ENCODE measurements at regions not wholly inside any gene's neighbourhood (a gene's known extent, or its start where the extent isn't known, plus 50 kb on each side); places are given as distances from the start of the nearest gene placed in this dataset.
"Not testable (repeated sequence)": the region's sequence is repeated elsewhere in the genome, so short reads cannot be mapped to it uniquely, and the experiment has no call there.

GRCh38 chr2:11997142-11997541, 250.7 kb downstream of the LPIN1 start:
- no peak for DNase-seq

DNA sequence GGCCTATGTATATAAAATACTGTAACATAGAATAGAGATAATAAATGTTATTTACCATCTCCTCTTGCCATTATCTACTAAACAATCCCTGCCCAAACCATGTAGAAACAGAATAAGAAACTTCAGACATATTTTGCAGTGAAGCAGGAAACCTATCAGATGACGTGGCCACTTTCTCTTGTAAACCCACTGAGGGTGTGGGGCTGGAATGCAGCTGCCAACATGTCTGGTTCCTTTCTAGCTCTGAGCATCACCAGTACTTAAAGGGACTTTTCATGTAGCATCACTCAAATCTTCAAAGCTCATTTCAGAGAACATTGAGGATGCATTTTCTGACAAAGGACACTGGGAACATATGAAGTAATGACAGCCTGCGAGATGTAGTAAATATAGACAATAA, 251.8 kb downstream of the LPIN1 start:
- no peak for DNase-seq

DNA sequence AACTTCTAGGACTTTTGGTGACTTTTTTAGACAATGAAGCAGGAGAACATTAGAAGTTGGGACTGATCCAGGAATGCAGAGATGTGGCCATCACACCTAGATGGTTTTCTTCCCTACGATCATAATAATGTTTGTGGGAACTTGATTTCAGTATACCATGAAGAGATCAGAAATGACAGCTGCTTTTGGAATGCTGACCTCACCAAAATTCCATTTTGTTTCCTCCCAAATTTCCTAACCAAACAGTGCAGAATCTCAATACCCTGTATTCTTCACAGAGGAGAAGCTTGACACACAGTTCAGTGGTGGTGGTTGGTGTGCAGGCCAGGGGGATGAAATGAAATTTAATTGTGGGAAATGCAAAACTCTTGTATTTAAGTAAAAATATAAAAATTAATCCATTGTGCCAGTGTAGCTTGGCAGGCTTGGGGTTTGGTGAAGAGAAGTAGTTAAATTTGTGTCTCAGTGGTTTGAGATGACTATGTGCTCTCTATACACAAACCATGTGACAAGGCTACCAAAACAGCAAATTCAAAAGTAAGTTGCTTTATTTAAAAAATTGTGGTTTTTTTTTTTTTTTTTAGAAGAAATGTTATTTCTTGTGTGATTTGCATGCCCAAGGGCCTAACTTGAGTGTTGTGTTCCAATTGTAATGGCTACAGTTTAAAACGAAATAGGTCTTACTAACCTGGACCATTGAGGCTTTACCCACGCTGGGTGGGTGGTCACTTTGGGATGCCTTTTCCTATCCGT, 252.4 kb downstream of the LPIN1 start:
- DNase-seq, result no peak

- no peak for DNase-seq
These were observed 255.2 kb downstream of the LPIN1 start for GRCh38 chr2:12001621-12002020.

- DNase-seq, result no peak
These were observed 255.8 kb downstream of the LPIN1 start for GRCh38 chr2:12002215-12002614.

- DNase-seq, result no peak
These were observed 258.3 kb downstream of the LPIN1 start for GRCh38 chr2:12004713-12005112.

- DNase-seq, result peak; percentile 0 to 10
These were observed 259.7 kb downstream of the LPIN1 start for GRCh38 chr2:12005886-12006681.

GRCh38 chr2:12006850-12007249, 260.4 kb downstream of the LPIN1 start:
- no peak for DNase-seq

DNA sequence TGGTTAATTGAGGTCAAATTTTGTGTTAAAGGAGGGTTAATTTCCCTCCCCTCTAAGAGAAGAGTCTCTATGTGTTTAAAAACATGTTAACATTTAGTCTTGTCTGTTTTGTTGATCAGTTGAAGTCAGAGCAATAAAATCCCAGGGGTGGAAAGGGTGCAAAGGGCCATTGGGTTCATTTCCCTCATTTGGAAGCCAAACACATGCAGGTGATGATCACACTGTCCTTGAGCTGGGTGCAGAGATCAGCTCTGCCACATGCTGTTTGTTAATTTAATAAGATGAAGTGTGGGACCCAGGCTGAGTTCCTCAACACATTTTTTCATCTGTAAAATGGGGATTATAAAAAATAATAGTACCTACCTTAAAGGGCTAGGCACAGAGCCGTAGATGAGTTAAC, 260.9 kb downstream of the LPIN1 start:
- no peak for DNase-seq

- no peak for DNase-seq
These were observed 262.1 kb downstream of the LPIN1 start for GRCh38 chr2:12008425-12009061.

DNA sequence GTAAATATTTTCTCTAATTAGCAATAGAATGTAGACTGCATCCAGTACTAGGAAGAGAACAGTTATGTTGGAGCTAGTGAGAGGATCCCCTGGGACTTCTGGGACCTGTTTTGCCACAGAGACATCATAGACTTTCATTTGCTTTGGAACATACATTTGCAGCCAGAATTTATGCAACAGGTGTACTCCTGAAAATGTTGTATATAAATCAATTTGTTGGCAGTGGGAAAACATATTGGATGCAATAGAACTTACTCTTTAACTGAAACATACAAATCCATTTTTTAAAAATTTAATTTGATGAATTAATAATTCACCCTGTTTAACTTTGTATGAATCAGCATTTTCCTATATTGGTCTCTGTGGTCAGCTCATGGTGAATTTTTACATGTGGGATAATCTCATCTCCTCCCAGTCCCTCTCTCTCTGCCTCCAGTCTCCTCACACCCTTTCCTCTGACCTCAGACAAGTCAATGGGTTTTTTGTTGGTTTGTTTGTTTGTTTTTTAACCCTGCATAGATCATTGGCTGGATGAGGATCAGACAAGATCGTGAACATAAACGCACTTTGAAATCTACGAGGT, 263.0 kb downstream of the LPIN1 start:
- DNase-seq, result no peak

DNA sequence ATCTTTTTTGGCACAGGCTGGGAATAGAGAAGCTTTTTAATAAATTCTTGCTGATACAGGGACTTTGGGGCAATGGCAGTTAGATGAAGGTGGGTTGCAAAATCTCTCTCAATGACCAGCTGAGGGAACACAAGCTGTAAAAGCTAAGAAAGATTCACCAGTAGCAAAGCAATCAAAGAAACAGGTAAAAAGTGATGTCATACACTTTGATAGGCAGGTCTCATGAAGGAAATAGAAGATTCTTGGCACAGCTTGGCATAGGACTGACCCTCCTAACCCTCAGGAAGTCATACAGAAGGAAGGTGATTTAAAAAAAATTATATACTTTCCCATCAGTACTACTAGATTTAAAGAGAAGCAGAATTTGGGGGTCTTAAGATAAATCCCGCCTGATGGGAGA, 263.6 kb downstream of the LPIN1 start:
- DNase-seq, result no peak

GRCh38 chr2:12010779-12011178, 264.3 kb downstream of the LPIN1 start:
- no peak for DNase-seq

DNA sequence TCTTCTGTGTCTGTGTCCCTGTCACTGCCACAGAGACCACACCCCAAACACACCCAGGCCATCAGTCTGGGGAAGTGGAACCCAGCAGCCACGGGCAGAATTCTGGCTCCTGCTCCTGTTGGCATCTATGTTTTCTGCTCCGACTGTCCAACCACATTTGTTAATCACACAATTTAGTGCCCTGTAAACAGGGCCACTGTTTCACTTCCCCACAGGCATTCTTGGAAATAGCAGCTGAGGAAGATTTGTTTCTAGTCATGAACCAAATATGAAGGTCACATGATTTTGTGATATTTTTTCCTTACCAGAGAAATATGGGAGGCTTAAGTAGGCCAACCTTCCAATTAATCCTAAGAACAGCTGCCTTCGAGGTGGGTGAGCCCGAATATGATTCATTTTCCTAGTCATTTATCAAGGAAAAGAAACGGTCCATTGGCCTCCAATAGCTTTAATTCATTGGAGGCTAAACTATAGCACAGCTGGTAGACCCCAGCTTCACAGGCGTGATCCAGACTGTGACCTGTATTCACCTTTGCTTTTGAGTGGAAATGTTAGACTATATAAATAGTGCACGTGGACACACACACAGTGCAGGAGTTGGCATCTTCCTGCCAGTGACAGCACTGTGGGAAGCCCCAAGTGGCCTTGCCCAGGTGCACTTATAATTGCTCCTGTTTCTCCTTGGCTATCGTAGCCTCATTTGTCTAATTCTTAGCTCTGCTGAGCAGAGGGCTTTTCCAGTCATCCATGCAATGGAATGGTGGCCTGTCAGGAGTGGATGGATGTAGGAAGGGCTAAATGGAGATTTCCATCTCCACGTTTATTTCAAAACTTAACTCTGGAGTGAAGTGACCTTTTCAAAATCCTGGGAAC, 267.9 kb downstream of the LPIN1 start:
- peak in 1 of 2 experiments; percentile 15 for DNase-seq

DNA sequence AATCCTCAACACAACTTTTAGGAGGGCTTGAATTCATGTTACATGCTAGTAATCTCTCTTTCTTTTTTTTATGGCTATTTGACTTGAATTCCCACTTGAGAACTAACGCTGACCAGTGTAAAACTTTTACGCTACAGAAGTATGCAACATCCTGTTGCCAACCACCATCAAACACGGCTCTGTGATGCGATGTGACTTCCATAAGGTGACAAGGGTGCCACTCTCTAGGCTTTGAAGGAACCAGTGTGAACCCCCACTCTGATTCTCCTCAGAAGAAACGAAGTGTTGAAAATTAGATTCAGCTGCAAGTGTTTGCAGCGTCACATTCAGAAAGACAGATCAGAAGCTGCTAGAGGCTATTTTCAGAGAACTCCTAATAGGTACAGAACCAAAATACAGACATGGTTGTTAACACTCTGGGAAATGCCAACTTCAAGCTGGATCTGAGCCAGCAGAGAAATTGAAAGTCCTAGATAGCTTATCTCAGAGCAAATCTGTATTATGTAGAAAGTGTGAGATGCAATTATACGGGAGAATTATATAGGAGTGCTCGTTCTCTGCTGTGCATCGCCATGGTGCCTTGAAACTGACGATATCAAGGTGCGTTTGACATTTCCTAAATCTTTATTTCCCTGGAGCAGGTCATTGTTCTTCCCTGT, 271.2 kb downstream of the LPIN1 start:
- no peak for DNase-seq

GRCh38 chr2:12018726-12019125, 272.3 kb downstream of the LPIN1 start:
- DNase-seq, result not testable (repeated sequence)

DNA sequence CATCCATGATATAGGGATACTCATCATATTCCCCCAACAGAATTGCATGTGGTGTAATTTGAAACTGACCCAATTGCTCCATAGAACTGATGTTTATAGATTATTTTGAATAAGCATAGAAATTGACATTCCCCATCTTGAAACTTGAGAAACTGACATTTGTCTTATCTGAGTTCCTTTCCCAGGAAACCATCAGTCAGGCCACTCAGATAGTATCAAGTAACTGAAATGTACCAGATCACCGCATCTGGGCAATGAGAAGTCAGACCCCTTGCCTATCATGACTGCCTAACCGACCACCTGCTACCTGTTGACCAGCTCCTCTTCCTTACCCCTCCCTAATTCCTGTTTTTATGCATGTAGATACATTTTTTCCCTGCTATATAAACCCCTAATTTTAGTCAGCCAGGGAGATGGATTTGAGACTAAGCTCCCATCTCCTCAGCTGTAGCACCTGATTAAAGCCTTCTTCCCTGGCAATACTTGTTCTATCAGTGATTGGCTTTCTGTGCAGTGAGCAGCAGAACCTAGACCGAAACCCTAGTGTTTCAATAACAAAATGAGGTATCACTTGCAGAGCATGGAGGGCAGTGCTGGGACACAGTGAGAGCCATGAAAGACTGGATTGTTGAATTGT, 274.5 kb downstream of the LPIN1 start:
- no peak for DNase-seq

- DNase-seq, result not testable (repeated sequence)
These were observed 277.9 kb downstream of the LPIN1 start for GRCh38 chr2:12024197-12024907.

- DNase-seq, result no peak
These were observed 280.7 kb downstream of the LPIN1 start for GRCh38 chr2:12027136-12027535.

GRCh38 chr2:12031866-12032265, 285.4 kb downstream of the LPIN1 start:
- no peak for DNase-seq

- no peak for DNase-seq
These were observed 286.0 kb downstream of the LPIN1 start for GRCh38 chr2:12032398-12032797.
